ENCODE measurements at regions not wholly inside any gene's neighbourhood (a gene's known extent, or its start where the extent isn't known, plus 50 kb on each side); places are given as distances from the start of the nearest gene placed in this dataset.
"Not testable (repeated sequence)": the region's sequence is repeated elsewhere in the genome, so short reads cannot be mapped to it uniquely, and the experiment has no call there.

- H3K27ac Mint-ChIP-seq: no peak overlapping the region
Measured at GRCh38 chr3:102933377-102933776, 498.6 kb downstream of the ZPLD1 start.

GRCh38 chr3:102936511-102937045 is 501.8 kb downstream of the ZPLD1 start:
- no peak overlapping the region for H3K27ac Mint-ChIP-seq
- no peaks in the 10 kb centered on the region for H3K36me3 Mint-ChIP-seq
- H3K27me3 Mint-ChIP-seq: no peaks in the 10 kb centered on the region
- no peaks in the 10 kb centered on the region for H3K4me1 Mint-ChIP-seq
- DNase-seq: no peak
- H3K4me3 Mint-ChIP-seq: no peak overlapping the region
- H3K9me3 Mint-ChIP-seq: no peaks in the 10 kb centered on the region

More at GRCh38 chr3:102933377-102933776, 498.6 kb downstream of the ZPLD1 start:
- DNase-seq: no peak
- H3K4me3 Mint-ChIP-seq: no peak overlapping the region
- H3K36me3 Mint-ChIP-seq: no peaks in the 10 kb centered on the region
- no peaks in the 10 kb centered on the region for H3K27me3 Mint-ChIP-seq
- H3K4me1 Mint-ChIP-seq: no peaks in the 10 kb centered on the region
- H3K9me3 Mint-ChIP-seq: no peaks in the 10 kb centered on the region

- Mint-ChIP-seq H3K4me1 (no peaks in the 10 kb centered on the region), H3K9me3 (no peaks in the 10 kb centered on the region), H3K27me3 (no peaks in the 10 kb centered on the region), H3K27ac (no peak overlapping the region), H3K4me3 (no peak overlapping the region), H3K36me3 (no peaks in the 10 kb centered on the region)
- no peak for DNase-seq
Measured at GRCh38 chr3:102941786-102942185, 507.0 kb downstream of the ZPLD1 start.

- H3K36me3 Mint-ChIP-seq, H3K27ac Mint-ChIP-seq, DNase-seq, H3K9me3 Mint-ChIP-seq, H3K27me3 Mint-ChIP-seq, H3K4me1 Mint-ChIP-seq, H3K4me3 Mint-ChIP-seq: not testable (repeated sequence)
Measured at GRCh38 chr3:102946445-102946844, 511.6 kb downstream of the ZPLD1 start.

- no peak for DNase-seq
- Mint-ChIP-seq H3K27ac (no peak overlapping the region), H3K27me3 (no peaks in the 10 kb centered on the region), H3K9me3 (peaks cover 6% of the 10 kb centered on the region), H3K4me1 (no peaks in the 10 kb centered on the region), H3K36me3 (no peaks in the 10 kb centered on the region), H3K4me3 (no peak overlapping the region)
Measured at GRCh38 chr3:102972350-102972749, 537.5 kb downstream of the ZPLD1 start.

- no peak overlapping the region for H3K27ac Mint-ChIP-seq
- no peaks in the 10 kb centered on the region for H3K36me3 Mint-ChIP-seq
- no peak overlapping the region for H3K4me3 Mint-ChIP-seq
- no peaks in the 10 kb centered on the region for H3K27me3 Mint-ChIP-seq
- no peaks in the 10 kb centered on the region for H3K4me1 Mint-ChIP-seq
- no peaks in the 10 kb centered on the region for H3K9me3 Mint-ChIP-seq
- DNase-seq: no peak
Measured at GRCh38 chr3:102974333-102974732, 539.5 kb downstream of the ZPLD1 start.

- Mint-ChIP-seq H3K36me3 (no peaks in the 10 kb centered on the region), H3K27me3 (no peaks in the 10 kb centered on the region), H3K27ac (no peak overlapping the region), H3K9me3 (peaks cover 2% of the 10 kb centered on the region), H3K4me1 (no peaks in the 10 kb centered on the region), H3K4me3 (no peak overlapping the region)
- DNase-seq: no peak
Measured at GRCh38 chr3:102979191-102979590, 544.4 kb downstream of the ZPLD1 start.

GRCh38 chr3:102979682-102980354 is 545.0 kb downstream of the ZPLD1 start:
- no peaks in the 10 kb centered on the region for H3K36me3 Mint-ChIP-seq
- DNase-seq: no peak
- no peak overlapping the region for H3K4me3 Mint-ChIP-seq
- H3K27ac Mint-ChIP-seq: no peak overlapping the region
- no peaks in the 10 kb centered on the region for H3K27me3 Mint-ChIP-seq
- H3K9me3 Mint-ChIP-seq: peaks cover 2% of the 10 kb centered on the region
- no peaks in the 10 kb centered on the region for H3K4me1 Mint-ChIP-seq

- Mint-ChIP-seq H3K36me3 (no peaks in the 10 kb centered on the region), H3K9me3 (peaks cover 2% of the 10 kb centered on the region), H3K27ac (no peak overlapping the region), H3K4me3 (no peak overlapping the region), H3K27me3 (no peaks in the 10 kb centered on the region), H3K4me1 (no peaks in the 10 kb centered on the region)
- no peak for DNase-seq
Measured at GRCh38 chr3:102980355-102980696, 545.5 kb downstream of the ZPLD1 start.

- no peak overlapping the region for H3K27ac Mint-ChIP-seq
- no peaks in the 10 kb centered on the region for H3K4me1 Mint-ChIP-seq
- no peaks in the 10 kb centered on the region for H3K9me3 Mint-ChIP-seq
Measured at GRCh38 chr3:103002425-103003176, 567.8 kb downstream of the ZPLD1 start.

GRCh38 chr3:103006526-103007183 is 571.8 kb downstream of the ZPLD1 start:
- no peak for DNase-seq
- no peaks in the 10 kb centered on the region for H3K36me3 Mint-ChIP-seq
- H3K4me1 Mint-ChIP-seq: no peaks in the 10 kb centered on the region
- no peak overlapping the region for H3K27ac Mint-ChIP-seq
- no peaks in the 10 kb centered on the region for H3K27me3 Mint-ChIP-seq
- H3K4me3 Mint-ChIP-seq: no peak overlapping the region
- H3K9me3 Mint-ChIP-seq: no peaks in the 10 kb centered on the region

More at GRCh38 chr3:103002425-103003176, 567.8 kb downstream of the ZPLD1 start:
- no peak for DNase-seq
- H3K27me3 Mint-ChIP-seq: no peaks in the 10 kb centered on the region
- no peaks in the 10 kb centered on the region for H3K36me3 Mint-ChIP-seq
- no peak overlapping the region for H3K4me3 Mint-ChIP-seq

- Mint-ChIP-seq H3K4me1 (no peaks in the 10 kb centered on the region), H3K27me3 (no peaks in the 10 kb centered on the region), H3K27ac (no peak overlapping the region), H3K4me3 (no peak overlapping the region), H3K36me3 (no peaks in the 10 kb centered on the region), H3K9me3 (no peaks in the 10 kb centered on the region)
- no peak for DNase-seq
Measured at GRCh38 chr3:103009609-103010008, 574.8 kb downstream of the ZPLD1 start.

GRCh38 chr3:103025880-103026279 is 591.1 kb downstream of the ZPLD1 start:
- Mint-ChIP-seq H3K4me1 (no peaks in the 10 kb centered on the region), H3K27ac (no peak overlapping the region), H3K27me3 (no peaks in the 10 kb centered on the region), H3K9me3 (no peaks in the 10 kb centered on the region), H3K4me3 (no peak overlapping the region), H3K36me3 (no peaks in the 10 kb centered on the region)
- no peak for DNase-seq

- no peak overlapping the region for H3K4me3 Mint-ChIP-seq
- DNase-seq: no peak
- H3K27me3 Mint-ChIP-seq: no peaks in the 10 kb centered on the region
- H3K36me3 Mint-ChIP-seq: no peaks in the 10 kb centered on the region
- H3K27ac Mint-ChIP-seq: no peak overlapping the region
- no peaks in the 10 kb centered on the region for H3K4me1 Mint-ChIP-seq
- peaks cover 1% of the 10 kb centered on the region for H3K9me3 Mint-ChIP-seq
Measured at GRCh38 chr3:103033841-103034240, 599.0 kb downstream of the ZPLD1 start.

- Mint-ChIP-seq H3K27ac (no peak overlapping the region), H3K4me1 (no peaks in the 10 kb centered on the region), H3K36me3 (no peaks in the 10 kb centered on the region), H3K27me3 (no peaks in the 10 kb centered on the region), H3K9me3 (no peaks in the 10 kb centered on the region), H3K4me3 (no peak overlapping the region)
- no peak for DNase-seq
Measured at GRCh38 chr3:103047640-103048039, 612.8 kb downstream of the ZPLD1 start.

Measured in activated naive CD8-positive, alpha-beta T cell treated with anti-CD3 and anti-CD28 coated beads for 36 hours (primary cell).